Prostate gland (tissue), 2 donors: ENCODE measurements at regions not wholly inside any gene's neighbourhood (a gene's known extent, or its start where the extent isn't known, plus 50 kb on each side); places are given as distances from the start of the nearest gene placed in this dataset.

ENCODE experiments used
- DNase-seq: peaks from one replicate; pipeline ENCODE4 v3.0.0-alpha.2; 2019; ENCODE audit warnings: low spot score
- H3K27ac ChIP-seq, 2 donors: fragments of 200-600 bp; sonication (generic); 2 replicates each; pipeline ENCODE4 v1.5.1; 2017 to 2019
- H3K27me3 ChIP-seq: fragments of 200-600 bp; sonication (generic); replicated peaks from 2 replicates; pipeline ENCODE4 v1.5.1; 2019; ENCODE audit not compliant: insufficient read depth
- H3K36me3 ChIP-seq, 2 donors: fragments of 200-600 bp; sonication (generic); 1 replicate in 1 of 2; 2 replicates in 1 of 2; pipeline versions ENCODE4 v1.5.1 to v1.8.1; 2017 to 2019
- H3K4me1 ChIP-seq: fragments of 200-600 bp; sonication (generic); replicated peaks from 2 replicates; pipeline ENCODE4 v1.5.1; 2019
- H3K4me3 ChIP-seq, 2 donors: fragments of 200-600 bp; sonication (generic); 2 replicates each; pipeline ENCODE4 v1.5.1; 2017 to 2019
- H3K9me3 ChIP-seq: fragments of 200-600 bp; sonication (generic); 2 replicates; pipeline ENCODE4 v1.5.1; 2017
- POLR2A ChIP-seq: fragments of 450-650 bp; IDR thresholded peaks from one replicate; pipeline ENCODE4 v1.6.1; 2016; ENCODE audit warnings: antibody characterized with exemption, mild to moderate bottlenecking
- POLR2AphosphoS5 ChIP-seq: sonication (generic); formaldehyde crosslinking; IDR thresholded peaks from one replicate; pipeline ENCODE4 v1.6.1; 2017; ENCODE audit warnings: antibody characterized with exemption
- WGBS: methylation state at CpG from one replicate; pipeline ENCODE4 v1.1.5; 2018; 5-methylcytosine and 5-hydroxymethylcytosine counted together
- intact Hi-C: fragments of 100-400 bp; cut with DNase I; formaldehyde crosslinking; loops from one replicate; pipeline ENCODE4 v1.14.2; 2022
- TF ChIP-seq, protein P1 (sequence below), 4 experiments: fragments of 200-600 bp in 2 of 4; fragments of 450-650 bp in 2 of 4; sonication (generic) in 2 of 4; IDR thresholded peaks; 1 replicate in 3 of 4; 2 replicates in 1 of 4; pipeline ENCODE4 v1.5.1; 2016 to 2019; ENCODE audit warnings: antibody characterized with exemption in 4 of 4, mild to moderate bottlenecking in 2 of 4, moderate library complexity in 2 of 4

GRCh38 chr2:8300216-8300615 is 381.6 kb upstream of the ID2 start:
- H3K36me3 ChIP-seq = no peaks in the 10 kb centered on the region
- intact Hi-C loops = no loop called here
- no peaks in the 10 kb centered on the region for H3K27me3 ChIP-seq
- H3K27ac ChIP-seq = no peak overlapping the region
- DNase-seq = no peak
- H3K4me1 ChIP-seq = no peaks in the 10 kb centered on the region
- no peak overlapping the region for H3K4me3 ChIP-seq
- WGBS = 70% methylated on average over 5 of the region's 5 CpGs
- TF ChIP-seq POLR2A = no peak
- TF ChIP-seq, protein P1, sequence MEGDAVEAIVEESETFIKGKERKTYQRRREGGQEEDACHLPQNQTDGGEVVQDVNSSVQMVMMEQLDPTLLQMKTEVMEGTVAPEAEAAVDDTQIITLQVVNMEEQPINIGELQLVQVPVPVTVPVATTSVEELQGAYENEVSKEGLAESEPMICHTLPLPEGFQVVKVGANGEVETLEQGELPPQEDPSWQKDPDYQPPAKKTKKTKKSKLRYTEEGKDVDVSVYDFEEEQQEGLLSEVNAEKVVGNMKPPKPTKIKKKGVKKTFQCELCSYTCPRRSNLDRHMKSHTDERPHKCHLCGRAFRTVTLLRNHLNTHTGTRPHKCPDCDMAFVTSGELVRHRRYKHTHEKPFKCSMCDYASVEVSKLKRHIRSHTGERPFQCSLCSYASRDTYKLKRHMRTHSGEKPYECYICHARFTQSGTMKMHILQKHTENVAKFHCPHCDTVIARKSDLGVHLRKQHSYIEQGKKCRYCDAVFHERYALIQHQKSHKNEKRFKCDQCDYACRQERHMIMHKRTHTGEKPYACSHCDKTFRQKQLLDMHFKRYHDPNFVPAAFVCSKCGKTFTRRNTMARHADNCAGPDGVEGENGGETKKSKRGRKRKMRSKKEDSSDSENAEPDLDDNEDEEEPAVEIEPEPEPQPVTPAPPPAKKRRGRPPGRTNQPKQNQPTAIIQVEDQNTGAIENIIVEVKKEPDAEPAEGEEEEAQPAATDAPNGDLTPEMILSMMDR (IDR thresholded peaks at IDR 0.05) = no peak
- TF ChIP-seq POLR2AphosphoS5 = no peak
- H3K9me3 ChIP-seq = no peaks in the 10 kb centered on the region

DNA sequence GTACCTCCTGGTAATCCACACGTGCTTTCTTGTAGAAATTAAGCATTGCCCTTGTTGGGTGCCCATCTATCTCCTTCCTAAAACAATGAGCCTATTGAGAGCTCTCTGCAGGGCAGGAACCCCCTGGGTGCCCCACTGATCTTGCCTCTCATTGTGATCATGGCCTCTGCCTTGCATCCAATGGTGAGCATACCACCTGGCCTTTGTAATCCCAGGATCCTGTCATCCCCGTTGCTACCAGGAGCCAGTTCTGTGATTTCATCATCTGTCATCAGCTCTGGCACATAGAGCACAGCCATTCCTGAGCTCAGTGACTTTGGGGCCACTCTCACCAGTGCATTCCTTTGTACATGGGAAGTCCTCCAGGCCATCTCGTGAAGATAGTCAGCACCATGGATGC is 381.0 kb upstream of the ID2 start:
- 87% methylated on average over 3 of the region's 3 CpGs for WGBS
- no peak for TF ChIP-seq POLR2AphosphoS5
- no peak for DNase-seq

DNA sequence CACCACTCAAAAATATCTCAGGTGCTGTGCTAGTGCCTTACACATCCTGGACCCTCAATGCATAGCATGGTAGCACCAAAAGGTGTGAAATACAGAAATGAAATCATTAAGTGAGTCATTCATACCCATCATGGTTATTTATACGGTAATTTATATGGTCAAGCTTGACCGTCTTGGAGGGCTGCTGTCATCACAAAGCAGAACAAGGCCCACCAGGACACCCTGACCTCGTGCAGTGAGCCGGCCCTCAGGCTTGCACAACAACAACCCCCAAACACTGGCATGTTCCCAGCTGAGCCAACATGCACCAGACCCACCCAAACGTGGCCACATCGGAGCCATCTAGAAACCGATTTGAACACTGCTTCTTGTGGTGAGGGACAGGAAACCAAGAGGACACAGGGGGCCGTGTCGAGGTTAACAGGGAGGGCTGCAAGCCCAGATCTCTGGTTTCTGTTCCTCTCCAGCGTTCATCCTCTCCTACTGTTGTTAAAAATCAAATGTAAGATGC is 378.5 kb upstream of the ID2 start:
- TF ChIP-seq POLR2AphosphoS5 (no peak), POLR2A (no peak)
- intact Hi-C loops = no loop called here
- Histone ChIP-seq H3K4me3 (no peak overlapping the region), H3K27ac (no peak overlapping the region), H3K9me3 (no peaks in the 10 kb centered on the region), H3K27me3 (no peaks in the 10 kb centered on the region), H3K4me1 (no peaks in the 10 kb centered on the region), H3K36me3 (no peaks in the 10 kb centered on the region)
- 81% methylated on average over 10 of the region's 10 CpGs for WGBS
- DNase-seq = peak; percentile 12

More for the DNA sequence above, 381.0 kb upstream of the ID2 start:
- no peaks in the 10 kb centered on the region for H3K27me3 ChIP-seq
- intact Hi-C loops = no loop called here
- H3K27ac ChIP-seq = no peak overlapping the region
- H3K4me3 ChIP-seq = no peak overlapping the region
- H3K9me3 ChIP-seq = no peaks in the 10 kb centered on the region
- no peaks in the 10 kb centered on the region for H3K36me3 ChIP-seq
- no peaks in the 10 kb centered on the region for H3K4me1 ChIP-seq

DNA sequence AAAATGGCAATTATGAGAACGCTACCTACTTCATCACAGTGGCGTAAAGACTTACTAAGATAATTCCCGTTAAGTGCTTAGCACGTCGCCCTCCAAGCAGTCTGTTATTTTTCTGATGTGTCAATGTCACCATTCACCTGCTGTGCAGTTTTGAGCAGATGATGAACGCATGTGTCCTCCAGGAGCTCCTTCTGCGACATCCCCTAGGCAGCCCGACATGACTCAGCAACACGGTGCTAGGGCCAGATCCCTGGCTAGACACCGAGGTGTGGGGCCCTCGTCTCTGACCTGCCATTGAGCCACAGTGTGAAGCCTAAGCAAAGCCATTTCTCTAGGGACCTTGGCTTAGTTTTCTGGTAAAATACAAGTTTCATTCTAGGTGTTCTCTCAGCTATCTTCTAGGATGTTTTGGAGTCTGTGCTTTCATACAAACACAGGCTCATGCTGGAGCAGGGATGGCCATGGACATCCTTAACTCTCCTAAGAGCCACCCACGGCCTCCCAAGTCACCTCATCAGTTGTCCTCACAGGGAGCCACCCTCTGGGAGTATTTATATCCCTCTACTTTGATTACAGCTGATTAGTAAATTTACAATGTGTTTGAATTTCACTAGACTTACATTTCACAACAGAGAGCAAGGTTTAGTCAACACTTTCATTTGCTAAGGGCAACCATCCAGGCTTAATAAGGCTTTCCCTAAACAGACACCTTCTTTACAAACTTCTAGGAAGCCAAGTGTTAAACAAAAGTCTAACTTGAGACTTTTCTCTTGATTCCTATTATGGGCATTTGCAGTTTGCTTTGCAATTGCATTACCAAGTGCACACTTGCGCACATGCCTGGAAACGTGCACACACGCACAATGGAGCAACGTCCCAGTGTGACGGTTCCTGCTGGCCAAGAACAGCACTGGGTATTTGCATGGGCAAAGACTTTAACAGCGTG is 376.8 kb upstream of the ID2 start:
- no peak overlapping the region for H3K4me3 ChIP-seq
- 82% methylated on average over 18 of the region's 18 CpGs for WGBS
- no peak overlapping the region for H3K27ac ChIP-seq
- no peaks in the 10 kb centered on the region for H3K9me3 ChIP-seq
- H3K36me3 ChIP-seq = no peaks in the 10 kb centered on the region
- DNase-seq = no peak
- intact Hi-C loops = no loop called here
- TF ChIP-seq, protein P1 (IDR thresholded peaks at IDR 0.05) = no peak
- TF ChIP-seq POLR2AphosphoS5 (no peak), POLR2A (no peak)
- H3K27me3 ChIP-seq = no peaks in the 10 kb centered on the region
- H3K4me1 ChIP-seq = no peaks in the 10 kb centered on the region

DNA sequence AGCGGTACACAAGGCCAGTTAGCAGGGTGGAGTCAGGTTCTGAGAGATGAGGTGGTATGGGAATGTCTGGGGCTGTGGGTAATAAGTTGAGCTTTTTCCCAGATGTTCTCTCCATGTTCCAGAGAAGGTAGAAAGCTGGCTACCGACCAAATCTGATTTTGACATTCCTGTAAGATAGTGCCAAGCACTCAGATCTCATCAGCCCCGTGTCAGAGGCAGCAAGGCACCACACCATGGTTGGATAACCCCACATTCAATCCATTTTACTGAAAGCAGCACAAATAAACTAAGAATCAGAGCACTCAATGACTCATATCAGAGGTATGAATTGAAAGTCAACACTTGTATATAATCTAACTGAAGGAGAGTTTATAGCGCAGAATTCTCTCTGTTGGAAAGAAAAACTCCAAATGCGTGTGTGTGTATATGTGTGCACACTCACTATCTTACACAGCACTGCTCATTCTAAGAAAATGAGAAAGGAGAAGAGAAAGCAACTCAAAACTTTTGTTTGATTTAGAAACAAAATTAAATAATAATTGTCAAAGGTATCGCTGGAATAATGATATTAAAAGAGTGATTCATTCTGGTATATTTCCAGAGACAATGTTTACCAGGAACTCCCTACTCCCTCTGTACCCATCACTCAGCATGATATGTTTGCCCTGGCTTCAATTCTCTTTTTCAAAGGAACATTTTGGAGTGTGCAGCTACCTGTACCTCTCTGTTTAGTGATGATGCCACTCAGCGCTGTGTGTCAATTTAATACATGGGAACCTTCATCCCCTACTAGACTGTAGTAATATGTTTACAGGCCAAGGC is 375.1 kb upstream of the ID2 start:
- Histone ChIP-seq H3K27ac (no peak overlapping the region), H3K9me3 (no peaks in the 10 kb centered on the region), H3K27me3 (no peaks in the 10 kb centered on the region), H3K36me3 (no peaks in the 10 kb centered on the region), H3K4me3 (no peak overlapping the region), H3K4me1 (no peaks in the 10 kb centered on the region)
- 60% methylated on average over 7 of the region's 7 CpGs for WGBS
- intact Hi-C loops = no loop called here
- TF ChIP-seq, protein P1 (IDR thresholded peaks at IDR 0.05) = no peak
- peak; percentile 41 for TF ChIP-seq POLR2AphosphoS5
- no peak for DNase-seq
